CD14-positive monocyte (primary cell): ENCODE measurements at regions not wholly inside any gene's neighbourhood (a gene's known extent, or its start where the extent isn't known, plus 50 kb on each side); places are given as distances from the start of the nearest gene placed in this dataset.

Experiments used
- DNase-seq, 3 donors: peaks; one replicate each; pipeline ENCODE4 v3.0.0-alpha.2; 2011 to 2022
- H2AFZ ChIP-seq: 2 replicates; pipeline ENCODE4 v1.6.0; 2012; ENCODE audit warnings: mild to moderate bottlenecking, low read depth, low read length, inconsistent platforms; ENCODE audit not compliant: insufficient read depth, poor library complexity, severe bottlenecking
- H3K27ac ChIP-seq, 2 donors: 1 replicate in 1 of 2; 2 replicates in 1 of 2; pipeline ENCODE4 v1.5.1; 2012 to 2013; ENCODE audit warnings: low read length in 2 of 2, control low read depth in 1 of 2, inconsistent platforms in 1 of 2, low read depth in 1 of 2, mild to moderate bottlenecking in 1 of 2
- H3K27me3 ChIP-seq, 2 donors: one replicate each; pipeline versions ENCODE4 v1.6.0 to v1.6.1; 2011 to 2013; ENCODE audit warnings: low read length in 2 of 2; ENCODE audit not compliant: control insufficient read depth in 2 of 2, insufficient read depth in 2 of 2
- H3K36me3 ChIP-seq, 2 donors: replicated peaks in 1 of 2; 1 replicate in 1 of 2; 2 replicates in 1 of 2; pipeline versions ENCODE4 v1.5.1 to v1.6.1; 2012 to 2013; ENCODE audit warnings: low read length in 2 of 2, control low read depth in 1 of 2, inconsistent platforms in 1 of 2, mild to moderate bottlenecking in 1 of 2; ENCODE audit not compliant: insufficient read depth in 2 of 2, control insufficient read depth in 1 of 2
- H3K4me1 ChIP-seq, 2 donors: 1 replicate in 1 of 2; 2 replicates in 1 of 2; pipeline versions ENCODE4 v1.5.1 to v1.6.1; 2012 to 2013; ENCODE audit warnings: low read length in 2 of 2, control low read depth in 1 of 2, inconsistent platforms in 1 of 2, mild to moderate bottlenecking in 1 of 2, moderate library complexity in 1 of 2; ENCODE audit not compliant: insufficient read depth in 2 of 2, control insufficient read depth in 1 of 2
- H3K4me2 ChIP-seq: replicated peaks from 2 replicates; pipeline ENCODE3; 2012; ENCODE audit warnings: low read length, moderate library complexity, mild to moderate bottlenecking; ENCODE audit not compliant: poor library complexity, severe bottlenecking; ENCODE audit errors: extremely low read depth
- H3K4me3 ChIP-seq, 3 experiments: fragments of 200-600 bp in 1 of 3; sonication (generic) in 1 of 3; replicated peaks in 1 of 3; 1 replicate in 2 of 3; 2 replicates in 1 of 3; pipeline ENCODE4 v1.5.1; 2011 to 2013; ENCODE audit warnings: low read length in 3 of 3, mild to moderate bottlenecking in 3 of 3, control low read depth in 2 of 3, low read depth in 2 of 3, inconsistent platforms in 1 of 3, moderate library complexity in 1 of 3
- H3K79me2 ChIP-seq: 2 replicates; pipeline ENCODE4 v1.6.0; 2012; ENCODE audit warnings: mild to moderate bottlenecking, control low read depth, inconsistent platforms, low read length, moderate library complexity; ENCODE audit not compliant: insufficient read depth
- H3K9ac ChIP-seq: 2 replicates; pipeline ENCODE4 v1.6.0; 2017; ENCODE audit warnings: low read length, mild to moderate bottlenecking; ENCODE audit not compliant: insufficient read depth, poor library complexity, severe bottlenecking
- H3K9me3 ChIP-seq, 2 donors: replicated peaks in 1 of 2; 1 replicate in 1 of 2; 2 replicates in 1 of 2; pipeline versions ENCODE4 v1.5.1 to v1.6.1; 2012 to 2013; ENCODE audit warnings: low read length in 2 of 2, control low read depth in 1 of 2; ENCODE audit not compliant: control insufficient read depth in 1 of 2, insufficient read depth in 1 of 2
- H4K20me1 ChIP-seq: 2 replicates; pipeline ENCODE4 v1.6.0; 2012; ENCODE audit warnings: mild to moderate bottlenecking, low read length, control low read depth, moderate library complexity; ENCODE audit not compliant: insufficient read depth
- H3K27ac Mint-ChIP-seq, 7 donors: one replicate each; pipeline ENCODE4 v1.8.0; 2020; ENCODE audit warnings: mild to moderate bottlenecking in 7 of 7, mixed read lengths in 7 of 7, moderate library complexity in 6 of 7, inconsistent platforms in 2 of 7
- H3K27me3 Mint-ChIP-seq, 3 donors: one replicate each; pipeline ENCODE4 v1.8.0; 2021 to 2022; ENCODE audit warnings: low read depth in 3 of 3, mild to moderate bottlenecking in 3 of 3, mixed read lengths in 3 of 3, moderate library complexity in 3 of 3, inconsistent platforms in 1 of 3
- H3K36me3 Mint-ChIP-seq, 2 donors: one replicate each; pipeline ENCODE4 v1.8.0; 2020; ENCODE audit warnings: mixed read lengths in 2 of 2, inconsistent platforms in 1 of 2, mild to moderate bottlenecking in 1 of 2
- H3K4me1 Mint-ChIP-seq: one replicate; pipeline ENCODE4 v1.8.0; 2020; ENCODE audit warnings: mild to moderate bottlenecking, mixed read lengths
- H3K4me3 Mint-ChIP-seq, 2 donors: one replicate each; pipeline ENCODE4 v1.8.0; 2020; ENCODE audit warnings: mild to moderate bottlenecking in 2 of 2, mixed read lengths in 2 of 2, moderate library complexity in 1 of 2
- H3K9me3 Mint-ChIP-seq, 7 donors: one replicate each; pipeline ENCODE4 v1.8.0; 2020 to 2022; ENCODE audit warnings: mixed read lengths in 7 of 7, mild to moderate bottlenecking in 6 of 7, moderate library complexity in 6 of 7, inconsistent platforms in 2 of 7
- WGBS: methylation state at CpG from one replicate; pipeline ENCODE4 v1.1.5; 2013; ENCODE audit warnings: missing lambda C conversion rate; ENCODE audit not compliant: insufficient coverage; 5-methylcytosine and 5-hydroxymethylcytosine counted together
- intact Hi-C, 2 donors: fragments of 100-400 bp; cut with micrococcal nuclease; formaldehyde crosslinking; loops; one replicate each; pipeline versions ENCODE4 v1.15.0 to v1.15.1; 2023
- TF ChIP-seq, protein P1 (sequence below): fragments of 200-600 bp; IDR thresholded peaks from one replicate; pipeline ENCODE4 v1.8.0; 2022; ENCODE audit warnings: antibody characterized with exemption, mild to moderate bottlenecking

DNA sequence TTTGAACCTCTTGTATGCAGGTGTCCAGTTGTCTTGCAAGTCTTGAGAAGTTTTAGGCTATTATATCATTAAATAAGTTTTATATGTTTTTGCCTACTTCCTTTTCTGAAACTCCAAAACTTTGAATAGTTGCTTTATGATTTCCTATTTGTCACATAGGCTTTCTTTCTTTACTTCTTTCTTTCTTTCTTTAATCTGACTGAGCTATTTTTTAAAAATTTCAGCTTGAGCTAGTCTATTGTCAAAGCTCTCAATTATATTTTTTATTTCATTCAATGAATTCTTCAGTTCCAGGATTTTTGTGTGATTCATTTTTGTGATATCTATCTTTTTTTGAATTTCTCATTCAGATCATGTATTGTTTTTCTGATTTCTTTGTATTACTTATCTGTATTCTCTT, 102.1 kb upstream of the TMEM178A start:
- intact Hi-C loops: no loop called here

DNA sequence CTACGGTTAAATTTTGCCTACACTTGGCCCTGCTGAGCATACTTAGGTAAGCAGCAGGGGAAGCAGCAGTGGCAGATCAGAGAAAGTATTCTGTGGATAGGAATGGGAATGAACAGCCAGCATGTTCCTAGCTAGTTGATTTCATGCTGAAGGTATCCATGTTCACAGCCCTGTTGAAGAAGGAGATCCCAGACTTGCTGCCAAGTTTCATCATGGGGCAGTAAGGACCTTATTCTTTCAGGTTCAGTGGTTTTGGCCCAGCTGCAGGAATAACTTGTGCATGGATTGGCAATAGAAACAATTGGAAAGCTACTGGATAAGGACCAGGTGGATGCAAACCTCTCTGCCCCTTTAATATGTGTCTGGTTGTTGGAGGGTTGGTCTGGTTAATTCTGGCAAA, 98.2 kb upstream of the TMEM178A start:
- Mint-ChIP-seq H3K27me3 (peaks cover 0 to 5% (median 1%) of the 10 kb centered on the region in 3 donors), H3K27ac (peak overlapping the region in 1 of 7 donors; percentile 14), H3K4me3 (no peak overlapping the region)

More for the DNA sequence above, 102.1 kb upstream of the TMEM178A start:
- Mint-ChIP-seq H3K4me1 (no peaks in the 10 kb centered on the region), H3K9me3 (peaks cover 20 to 53% (median 37%) of the 10 kb centered on the region in 7 donors), H3K27me3 (peaks cover 0 to 3% (median 1%) of the 10 kb centered on the region in 3 donors), H3K27ac (no peak overlapping the region), H3K4me3 (no peak overlapping the region), H3K36me3 (no peaks in the 10 kb centered on the region)
- Histone ChIP-seq H3K79me2 (no peaks in the 10 kb centered on the region), H4K20me1 (no peaks in the 10 kb centered on the region), H3K36me3 (no peaks in the 10 kb centered on the region), H2AFZ (no peak overlapping the region), H3K4me1 (no peaks in the 10 kb centered on the region), H3K9ac (no peak overlapping the region), H3K4me3 (no peak overlapping the region), H3K27me3 (no peaks in the 10 kb centered on the region), H3K4me2 (no peak overlapping the region), H3K27ac (no peak overlapping the region), H3K9me3 (peaks cover 22 to 33% of the 10 kb centered on the region in 2 donors)
- no peak for DNase-seq
- TF ChIP-seq, protein P1, sequence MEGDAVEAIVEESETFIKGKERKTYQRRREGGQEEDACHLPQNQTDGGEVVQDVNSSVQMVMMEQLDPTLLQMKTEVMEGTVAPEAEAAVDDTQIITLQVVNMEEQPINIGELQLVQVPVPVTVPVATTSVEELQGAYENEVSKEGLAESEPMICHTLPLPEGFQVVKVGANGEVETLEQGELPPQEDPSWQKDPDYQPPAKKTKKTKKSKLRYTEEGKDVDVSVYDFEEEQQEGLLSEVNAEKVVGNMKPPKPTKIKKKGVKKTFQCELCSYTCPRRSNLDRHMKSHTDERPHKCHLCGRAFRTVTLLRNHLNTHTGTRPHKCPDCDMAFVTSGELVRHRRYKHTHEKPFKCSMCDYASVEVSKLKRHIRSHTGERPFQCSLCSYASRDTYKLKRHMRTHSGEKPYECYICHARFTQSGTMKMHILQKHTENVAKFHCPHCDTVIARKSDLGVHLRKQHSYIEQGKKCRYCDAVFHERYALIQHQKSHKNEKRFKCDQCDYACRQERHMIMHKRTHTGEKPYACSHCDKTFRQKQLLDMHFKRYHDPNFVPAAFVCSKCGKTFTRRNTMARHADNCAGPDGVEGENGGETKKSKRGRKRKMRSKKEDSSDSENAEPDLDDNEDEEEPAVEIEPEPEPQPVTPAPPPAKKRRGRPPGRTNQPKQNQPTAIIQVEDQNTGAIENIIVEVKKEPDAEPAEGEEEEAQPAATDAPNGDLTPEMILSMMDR: no peak

More for the DNA sequence above, 98.2 kb upstream of the TMEM178A start:
- no peaks in the 10 kb centered on the region for H3K27me3 ChIP-seq
- no peak overlapping the region for H3K4me3 ChIP-seq
- DNase-seq: no peak
- H4K20me1 ChIP-seq: no peaks in the 10 kb centered on the region
- TF ChIP-seq, protein P1: no peak
- intact Hi-C loops: no loop called here
- H3K4me1 ChIP-seq: no peaks in the 10 kb centered on the region
- no peaks in the 10 kb centered on the region for H3K79me2 ChIP-seq
- Mint-ChIP-seq H3K9me3 (peaks cover 19 to 34% (median 23%) of the 10 kb centered on the region in 7 donors), H3K36me3 (no peaks in the 10 kb centered on the region), H3K4me1 (no peaks in the 10 kb centered on the region)
- H2AFZ ChIP-seq: no peak overlapping the region
- H3K4me2 ChIP-seq: no peak overlapping the region
- H3K27ac ChIP-seq: no peak overlapping the region
- no peaks in the 10 kb centered on the region for H3K36me3 ChIP-seq
- whole genome bisulfite sequencing: 100% methylated on average over 1 of the region's 1 CpG
- peaks cover 15 to 30% of the 10 kb centered on the region in 2 donors for H3K9me3 ChIP-seq
- no peak overlapping the region for H3K9ac ChIP-seq
